RWPE2 (cell line): ENCODE measurements at regions not wholly inside any gene's neighbourhood (a gene's known extent, or its start where the extent isn't known, plus 50 kb on each side); places are given as distances from the start of the nearest gene placed in this dataset.
A peak's percentile ranks its signal among the peaks of the same experiment; 100 is the strongest.

Experiments used
- ATAC-seq: fragments of 200-7000 bp; cut with Tn5 transposase; 3 replicates; pipeline ENCODE4 v1.9.1; 2021; ENCODE audit warnings: low read depth
- DNase-seq: peaks from one replicate; pipeline ENCODE4 v3.0.0-alpha.2; 2020; ENCODE audit warnings: low spot score
- H3K27ac ChIP-seq: fragments of 450-650 bp; 2 replicates; pipeline ENCODE4 v1.5.1; 2017; ENCODE audit warnings: mild to moderate bottlenecking; ENCODE audit not compliant: poor library complexity, severe bottlenecking
- H3K27me3 ChIP-seq: fragments of 250-450 bp; sonication (Bioruptor Pico); 2 replicates; pipeline ENCODE4 v1.5.1; 2021; ENCODE audit warnings: mild to moderate bottlenecking, moderate library complexity; ENCODE audit not compliant: insufficient read depth, poor library complexity, severe bottlenecking
- H3K36me3 ChIP-seq: fragments of 250-450 bp; sonication (Bioruptor Pico); 2 replicates; pipeline ENCODE4 v1.5.1; 2020; ENCODE audit warnings: low read depth, mild to moderate bottlenecking, moderate library complexity
- H3K4me1 ChIP-seq: fragments of 250-450 bp; sonication (Bioruptor Pico); 2 replicates; pipeline ENCODE4 v1.5.1; 2021; ENCODE audit warnings: mild to moderate bottlenecking, moderate library complexity; ENCODE audit not compliant: insufficient read depth, poor library complexity, severe bottlenecking
- H3K4me3 ChIP-seq: fragments of 250-450 bp; sonication (Bioruptor Pico); 2 replicates; pipeline ENCODE4 v1.5.1; 2021; ENCODE audit warnings: mild to moderate bottlenecking, moderate library complexity; ENCODE audit not compliant: severe bottlenecking
- H3K9me3 ChIP-seq: fragments of 250-450 bp; sonication (Bioruptor Pico); 2 replicates; pipeline ENCODE4 v1.5.1; 2021; ENCODE audit warnings: mild to moderate bottlenecking, moderate library complexity; ENCODE audit not compliant: severe bottlenecking
- CTCF ChIP-seq: fragments of 450-650 bp; IDR thresholded peaks from one replicate; pipeline ENCODE4 v1.5.1; 2017; ENCODE audit warnings: mild to moderate bottlenecking, moderate library complexity; ENCODE audit not compliant: poor library complexity, severe bottlenecking

- DNase-seq (no peak), ATAC-seq (no peak)
- H3K27me3 ChIP-seq: no peaks in the 10 kb centered on the region
- no peaks in the 10 kb centered on the region for H3K36me3 ChIP-seq
- TF ChIP-seq CTCF: no peak
- no peaks in the 10 kb centered on the region for H3K4me1 ChIP-seq
- no peaks in the 10 kb centered on the region for H3K9me3 ChIP-seq
- no peak overlapping the region for H3K4me3 ChIP-seq
- H3K27ac ChIP-seq: no peak overlapping the region
Observed at GRCh38 chr10:6936931-6937330, 356.9 kb upstream of the PRKCQ start.

GRCh38 chr10:6929148-6929830 is 349.2 kb upstream of the PRKCQ start:
- H3K9me3 ChIP-seq: no peaks in the 10 kb centered on the region
- TF ChIP-seq CTCF: no peak
- no peak overlapping the region for H3K4me3 ChIP-seq
- no peak overlapping the region for H3K27ac ChIP-seq
- no peaks in the 10 kb centered on the region for H3K36me3 ChIP-seq
- no peaks in the 10 kb centered on the region for H3K27me3 ChIP-seq
- no peak for DNase-seq
- H3K4me1 ChIP-seq: peaks cover 22% of the 10 kb centered on the region
- ATAC-seq: no peak

GRCh38 chr10:6928586-6928985 is 348.5 kb upstream of the PRKCQ start:
- DNase-seq: no peak
- Histone ChIP-seq H3K4me3 (no peak overlapping the region), H3K36me3 (no peaks in the 10 kb centered on the region), H3K4me1 (peaks cover 28% of the 10 kb centered on the region), H3K9me3 (no peaks in the 10 kb centered on the region), H3K27ac (peak overlapping the region; percentile 52), H3K27me3 (no peaks in the 10 kb centered on the region)
- TF ChIP-seq CTCF: no peak
- no peak for ATAC-seq

- no peak overlapping the region for H3K27ac ChIP-seq
- H3K27me3 ChIP-seq: no peaks in the 10 kb centered on the region
- TF ChIP-seq CTCF: no peak
- no peak overlapping the region for H3K4me3 ChIP-seq
- H3K36me3 ChIP-seq: no peaks in the 10 kb centered on the region
- no peak for DNase-seq
- peaks cover 28% of the 10 kb centered on the region for H3K4me1 ChIP-seq
- H3K9me3 ChIP-seq: no peaks in the 10 kb centered on the region
- ATAC-seq: no peak
Observed at GRCh38 chr10:6926971-6927370, 346.9 kb upstream of the PRKCQ start.

GRCh38 chr10:6925146-6925545 is 345.1 kb upstream of the PRKCQ start:
- DNase-seq (no peak), ATAC-seq (no peak)
- H3K9me3 ChIP-seq: no peaks in the 10 kb centered on the region
- H3K36me3 ChIP-seq: no peaks in the 10 kb centered on the region
- H3K27me3 ChIP-seq: no peaks in the 10 kb centered on the region
- no peak for TF ChIP-seq CTCF
- peak overlapping the region; percentile 35 for H3K27ac ChIP-seq
- no peak overlapping the region for H3K4me3 ChIP-seq
- H3K4me1 ChIP-seq: peaks cover 28% of the 10 kb centered on the region
